ENCODE measurements at regions not wholly inside any gene's neighbourhood (a gene's known extent, or its start where the extent isn't known, plus 50 kb on each side); places are given as distances from the start of the nearest gene placed in this dataset.

GRCh38 chr3:164406281-164406680 lies 672.0 kb downstream of the SI start:
- H3K9me3 ChIP-seq (ENCODE audit: control insufficient read depth, insufficient read depth, low read depth, low read length): no peaks in the 10 kb centered on the region
- H3K27ac ChIP-seq (ENCODE audit: extremely low read depth, low read depth, low read length): no peak overlapping the region
- ChIA-PET POLR2A (no interaction called here), CTCF (no interaction called here)
- H3K36me3 ChIP-seq (ENCODE audit: control insufficient read depth in 2 of 2, insufficient read depth in 1 of 2, low read length in 2 of 2): no peaks in the 10 kb centered on the region
- H3K4me1 ChIP-seq (ENCODE audit: control insufficient read depth, insufficient read depth, low read length): no peaks in the 10 kb centered on the region
- TF ChIP-seq ZNF394 (tag by site-specific recombination; IDR thresholded peaks at IDR 0.05; ENCODE audit: borderline replicate concordance): no peak
- TF ChIP-seq ZNF629 (tag by site-specific recombination; IDR thresholded peaks at IDR 0.05): no peak
- TF ChIP-seq ZNF16 (tag by site-specific recombination; IDR thresholded peaks at IDR 0.05; ENCODE audit: low read depth): no peak
- TF ChIP-seq SP2 (tag by site-specific recombination; IDR thresholded peaks at IDR 0.05): no peak
- no peak for TF ChIP-seq ZNF76 (tag by site-specific recombination; IDR thresholded peaks at IDR 0.05; ENCODE audit: borderline replicate concordance, low read depth)
- TF ChIP-seq, protein P1, sequence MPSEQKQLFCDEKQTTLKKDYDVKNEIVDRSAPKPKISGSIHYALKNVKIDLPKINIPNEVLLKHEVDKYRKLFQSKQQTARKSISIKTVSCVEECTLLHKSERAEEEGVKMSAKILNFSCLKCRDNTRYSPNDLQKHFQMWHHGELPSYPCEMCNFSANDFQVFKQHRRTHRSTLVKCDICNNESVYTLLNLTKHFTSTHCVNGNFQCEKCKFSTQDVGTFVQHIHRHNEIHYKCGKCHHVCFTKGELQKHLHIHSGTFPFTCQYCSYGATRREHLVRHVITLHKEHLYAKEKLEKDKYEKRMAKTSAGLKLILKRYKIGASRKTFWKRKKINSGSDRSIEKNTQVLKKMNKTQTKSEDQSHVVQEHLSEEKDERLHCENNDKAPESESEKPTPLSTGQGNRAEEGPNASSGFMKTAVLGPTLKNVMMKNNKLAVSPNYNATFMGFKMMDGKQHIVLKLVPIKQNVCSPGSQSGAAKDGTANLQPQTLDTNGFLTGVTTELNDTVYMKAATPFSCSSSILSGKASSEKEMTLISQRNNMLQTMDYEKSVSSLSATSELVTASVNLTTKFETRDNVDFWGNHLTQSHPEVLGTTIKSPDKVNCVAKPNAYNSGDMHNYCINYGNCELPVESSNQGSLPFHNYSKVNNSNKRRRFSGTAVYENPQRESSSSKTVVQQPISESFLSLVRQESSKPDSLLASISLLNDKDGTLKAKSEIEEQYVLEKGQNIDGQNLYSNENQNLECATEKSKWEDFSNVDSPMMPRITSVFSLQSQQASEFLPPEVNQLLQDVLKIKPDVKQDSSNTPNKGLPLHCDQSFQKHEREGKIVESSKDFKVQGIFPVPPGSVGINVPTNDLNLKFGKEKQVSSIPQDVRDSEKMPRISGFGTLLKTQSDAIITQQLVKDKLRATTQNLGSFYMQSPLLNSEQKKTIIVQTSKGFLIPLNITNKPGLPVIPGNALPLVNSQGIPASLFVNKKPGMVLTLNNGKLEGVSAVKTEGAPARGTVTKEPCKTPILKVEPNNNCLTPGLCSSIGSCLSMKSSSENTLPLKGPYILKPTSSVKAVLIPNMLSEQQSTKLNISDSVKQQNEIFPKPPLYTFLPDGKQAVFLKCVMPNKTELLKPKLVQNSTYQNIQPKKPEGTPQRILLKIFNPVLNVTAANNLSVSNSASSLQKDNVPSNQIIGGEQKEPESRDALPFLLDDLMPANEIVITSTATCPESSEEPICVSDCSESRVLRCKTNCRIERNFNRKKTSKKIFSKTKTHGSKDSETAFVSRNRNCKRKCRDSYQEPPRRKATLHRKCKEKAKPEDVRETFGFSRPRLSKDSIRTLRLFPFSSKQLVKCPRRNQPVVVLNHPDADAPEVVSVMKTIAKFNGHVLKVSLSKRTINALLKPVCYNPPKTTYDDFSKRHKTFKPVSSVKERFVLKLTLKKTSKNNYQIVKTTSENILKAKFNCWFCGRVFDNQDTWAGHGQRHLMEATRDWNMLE (tag by site-specific recombination; conservative IDR thresholded peaks at IDR 0.05; ENCODE audit: low read depth): no peak
- TF ChIP-seq ZNF654 (tag by site-specific recombination; IDR thresholded peaks at IDR 0.05; ENCODE audit: low read depth): no peak
- no peak for TF ChIP-seq PRDM1 (tag by site-specific recombination; IDR thresholded peaks at IDR 0.05)
- TF ChIP-seq ZNF48 (tag by site-specific recombination; IDR thresholded peaks at IDR 0.05): no peak
- no peak overlapping the region for H3K4me3 ChIP-seq (ENCODE audit: low read depth, low read length)

GRCh38 chr3:164401923-164402322 lies 676.4 kb downstream of the SI start:
- H3K9me3 ChIP-seq (ENCODE audit: control insufficient read depth, insufficient read depth, low read depth, low read length): no peaks in the 10 kb centered on the region
- no peaks in the 10 kb centered on the region for H3K4me1 ChIP-seq (ENCODE audit: control insufficient read depth, insufficient read depth, low read length)
- POLR2A ChIA-PET: no interaction called here
- CTCF ChIA-PET: no interaction called here
- no peaks in the 10 kb centered on the region for H3K36me3 ChIP-seq (ENCODE audit: control insufficient read depth in 2 of 2, insufficient read depth in 1 of 2, low read length in 2 of 2)
- H3K27ac ChIP-seq (ENCODE audit: extremely low read depth, low read depth, low read length): no peak overlapping the region
- no peak overlapping the region for H3K4me3 ChIP-seq (ENCODE audit: low read depth, low read length)
- TF ChIP-seq, protein P2, sequence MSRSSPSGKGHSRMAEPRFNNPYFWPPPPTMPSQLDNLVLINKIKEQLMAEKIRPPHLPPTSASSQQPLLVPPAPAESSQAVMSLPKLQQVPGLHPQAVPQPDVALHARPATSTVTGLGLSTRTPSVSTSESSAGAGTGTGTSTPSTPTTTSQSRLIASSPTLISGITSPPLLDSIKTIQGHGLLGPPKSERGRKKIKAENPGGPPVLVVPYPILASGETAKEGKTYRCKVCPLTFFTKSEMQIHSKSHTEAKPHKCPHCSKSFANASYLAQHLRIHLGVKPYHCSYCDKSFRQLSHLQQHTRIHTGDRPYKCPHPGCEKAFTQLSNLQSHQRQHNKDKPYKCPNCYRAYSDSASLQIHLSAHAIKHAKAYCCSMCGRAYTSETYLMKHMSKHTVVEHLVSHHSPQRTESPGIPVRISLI (tag by site-specific recombination; IDR thresholded peaks at IDR 0.05): no peak
- no peak for TF ChIP-seq ZBTB1 (tag by site-specific recombination; IDR thresholded peaks at IDR 0.05)
- TF ChIP-seq ZNF175 (tag by site-specific recombination; IDR thresholded peaks at IDR 0.05): no peak
- no peak for TF ChIP-seq ZNF280C (tag by site-specific recombination; IDR thresholded peaks at IDR 0.05)
- no peak for TF ChIP-seq SALL2 (tag by site-specific recombination; IDR thresholded peaks at IDR 0.05; ENCODE audit: borderline replicate concordance)
- TF ChIP-seq FEZF1 (tag by site-specific recombination; IDR thresholded peaks at IDR 0.05): no peak
- no peak for TF ChIP-seq ZNF266 (tag by site-specific recombination; IDR thresholded peaks at IDR 0.05; ENCODE audit: low read depth)
- TF ChIP-seq, protein P3, sequence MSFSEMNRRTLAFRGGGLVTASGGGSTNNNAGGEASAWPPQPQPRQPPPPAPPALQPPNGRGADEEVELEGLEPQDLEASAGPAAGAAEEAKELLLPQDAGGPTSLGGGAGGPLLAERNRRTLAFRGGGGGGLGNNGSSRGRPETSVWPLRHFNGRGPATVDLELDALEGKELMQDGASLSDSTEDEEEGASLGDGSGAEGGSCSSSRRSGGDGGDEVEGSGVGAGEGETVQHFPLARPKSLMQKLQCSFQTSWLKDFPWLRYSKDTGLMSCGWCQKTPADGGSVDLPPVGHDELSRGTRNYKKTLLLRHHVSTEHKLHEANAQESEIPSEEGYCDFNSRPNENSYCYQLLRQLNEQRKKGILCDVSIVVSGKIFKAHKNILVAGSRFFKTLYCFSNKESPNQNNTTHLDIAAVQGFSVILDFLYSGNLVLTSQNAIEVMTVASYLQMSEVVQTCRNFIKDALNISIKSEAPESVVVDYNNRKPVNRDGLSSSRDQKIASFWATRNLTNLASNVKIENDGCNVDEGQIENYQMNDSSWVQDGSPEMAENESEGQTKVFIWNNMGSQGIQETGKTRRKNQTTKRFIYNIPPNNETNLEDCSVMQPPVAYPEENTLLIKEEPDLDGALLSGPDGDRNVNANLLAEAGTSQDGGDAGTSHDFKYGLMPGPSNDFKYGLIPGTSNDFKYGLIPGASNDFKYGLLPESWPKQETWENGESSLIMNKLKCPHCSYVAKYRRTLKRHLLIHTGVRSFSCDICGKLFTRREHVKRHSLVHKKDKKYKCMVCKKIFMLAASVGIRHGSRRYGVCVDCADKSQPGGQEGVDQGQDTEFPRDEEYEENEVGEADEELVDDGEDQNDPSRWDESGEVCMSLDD (tag by site-specific recombination; IDR thresholded peaks at IDR 0.05): no peak
- TF ChIP-seq ZNF335 (tag by site-specific recombination; conservative IDR thresholded peaks at IDR 0.05): no peak
- TF ChIP-seq ZNF548 (tag by site-specific recombination; IDR thresholded peaks at IDR 0.05): no peak
- TF ChIP-seq, protein P4, sequence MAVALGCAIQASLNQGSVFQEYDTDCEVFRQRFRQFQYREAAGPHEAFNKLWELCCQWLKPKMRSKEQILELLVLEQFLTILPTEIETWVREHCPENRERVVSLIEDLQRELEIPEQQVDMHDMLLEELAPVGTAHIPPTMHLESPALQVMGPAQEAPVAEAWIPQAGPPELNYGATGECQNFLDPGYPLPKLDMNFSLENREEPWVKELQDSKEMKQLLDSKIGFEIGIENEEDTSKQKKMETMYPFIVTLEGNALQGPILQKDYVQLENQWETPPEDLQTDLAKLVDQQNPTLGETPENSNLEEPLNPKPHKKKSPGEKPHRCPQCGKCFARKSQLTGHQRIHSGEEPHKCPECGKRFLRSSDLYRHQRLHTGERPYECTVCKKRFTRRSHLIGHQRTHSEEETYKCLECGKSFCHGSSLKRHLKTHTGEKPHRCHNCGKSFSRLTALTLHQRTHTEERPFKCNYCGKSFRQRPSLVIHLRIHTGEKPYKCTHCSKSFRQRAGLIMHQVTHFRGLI (tag by site-specific recombination; IDR thresholded peaks at IDR 0.05): no peak
- TF ChIP-seq ZNF366 (tag by site-specific recombination; conservative IDR thresholded peaks at IDR 0.05): no peak
- TF ChIP-seq HOXD13 (CRISPR knock-in tag; IDR thresholded peaks at IDR 0.05; ENCODE audit: borderline replicate concordance): no peak

All from HEK293 (cell line).